CD4-positive, CD25-positive, alpha-beta regulatory T cell (primary cell): ENCODE measurements at regions not wholly inside any gene's neighbourhood (a gene's known extent, or its start where the extent isn't known, plus 50 kb on each side); places are given as distances from the start of the nearest gene placed in this dataset.

ENCODE experiments used
- ATAC-seq, 2 donors: fragments of 150-1000 bp; cut with Tn5 transposase; one replicate each; pipeline ENCODE4 v1.10.0; 2021; ENCODE audit warnings: low read depth in 2 of 2, moderate number of reproducible peaks in 2 of 2, moderate library complexity in 1 of 2
- DNase-seq, 3 donors: peaks; one replicate each; pipeline versions ENCODE4 v3.0.0 to v3.0.0-alpha.2; 2012 to 2022; ENCODE audit warnings: mixed read lengths in 1 of 3
- H3K27ac ChIP-seq: one replicate; pipeline ENCODE4 v1.7.0; 2013; ENCODE audit warnings: mild to moderate bottlenecking, low read length; ENCODE audit not compliant: insufficient read depth, poor library complexity, severe bottlenecking
- H3K27me3 ChIP-seq: one replicate; pipeline ENCODE4 v1.7.0; 2013; ENCODE audit warnings: low read length; ENCODE audit not compliant: control insufficient read depth, insufficient read depth
- H3K36me3 ChIP-seq: one replicate; pipeline ENCODE4 v1.7.0; 2013; ENCODE audit warnings: mild to moderate bottlenecking, low read length, moderate library complexity; ENCODE audit not compliant: control insufficient read depth, insufficient read depth
- H3K4me1 ChIP-seq: 2 replicates; pipeline ENCODE4 v1.7.0; 2013; ENCODE audit warnings: mild to moderate bottlenecking, low read length; ENCODE audit not compliant: insufficient read depth, control insufficient read depth, poor library complexity, severe bottlenecking
- H3K4me3 ChIP-seq: one replicate; pipeline ENCODE4 v1.7.0; 2013; ENCODE audit warnings: low read depth, mild to moderate bottlenecking, low read length, moderate library complexity
- H3K9me3 ChIP-seq, 2 experiments: 1 replicate in 1 of 2; 2 replicates in 1 of 2; pipeline ENCODE4 v1.7.0; 2013; ENCODE audit warnings: low read length in 2 of 2, mild to moderate bottlenecking in 1 of 2, moderate library complexity in 1 of 2; ENCODE audit not compliant: control insufficient read depth in 2 of 2
- H3K27ac Mint-ChIP-seq, 3 donors: one replicate each; pipeline ENCODE4 v1.8.0; 2020 to 2022; ENCODE audit warnings: mild to moderate bottlenecking in 3 of 3, mixed read lengths in 3 of 3, moderate library complexity in 2 of 3
- H3K27me3 Mint-ChIP-seq: one replicate; pipeline ENCODE4 v1.8.0; 2022; ENCODE audit warnings: mild to moderate bottlenecking, mixed read lengths
- H3K36me3 Mint-ChIP-seq: one replicate; pipeline ENCODE4 v1.8.0; 2020; ENCODE audit warnings: mixed read lengths
- H3K4me1 Mint-ChIP-seq, 4 donors: one replicate each; pipeline ENCODE4 v1.8.0; 2020 to 2022; ENCODE audit warnings: mixed read lengths in 4 of 4, mild to moderate bottlenecking in 1 of 4
- H3K4me3 Mint-ChIP-seq, 4 donors: one replicate each; pipeline ENCODE4 v1.8.0; 2020 to 2022; ENCODE audit warnings: mild to moderate bottlenecking in 4 of 4, mixed read lengths in 4 of 4, moderate library complexity in 3 of 4
- H3K9me3 Mint-ChIP-seq, 7 donors: one replicate each; pipeline ENCODE4 v1.8.0; 2020 to 2022; ENCODE audit warnings: mixed read lengths in 7 of 7, mild to moderate bottlenecking in 3 of 7, moderate library complexity in 2 of 7

DNA sequence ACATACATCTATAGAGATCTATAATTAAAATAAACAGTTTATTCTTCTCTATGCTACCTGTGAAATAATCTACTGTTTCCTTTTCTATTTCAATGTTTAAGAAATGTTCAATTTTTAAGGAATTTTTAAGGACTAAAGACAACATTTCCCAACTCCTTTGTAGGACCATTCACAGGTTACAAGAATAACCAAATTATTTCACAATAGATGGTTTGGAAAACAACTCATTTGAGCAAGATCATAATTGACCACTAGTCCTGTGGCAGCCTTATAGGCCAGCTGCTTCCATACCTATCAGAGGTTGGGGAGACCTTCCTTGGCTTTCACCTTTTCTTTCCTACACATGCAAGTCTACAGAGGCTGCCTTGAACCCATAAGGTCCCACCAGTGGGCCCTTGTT is 193.7 kb downstream of the TTC39B start:
- ATAC-seq (no peak), DNase-seq (no peak)
- Mint-ChIP-seq H3K27me3 (peaks cover 14% of the 10 kb centered on the region), H3K4me3 (no peak overlapping the region), H3K36me3 (no peaks in the 10 kb centered on the region), H3K9me3 (no peaks in the 10 kb centered on the region), H3K4me1 (no peaks in the 10 kb centered on the region), H3K27ac (no peak overlapping the region)
- Histone ChIP-seq H3K4me1 (no peaks in the 10 kb centered on the region), H3K9me3 (no peaks in the 10 kb centered on the region), H3K36me3 (no peaks in the 10 kb centered on the region), H3K27ac (no peak overlapping the region), H3K27me3 (peaks cover 11% of the 10 kb centered on the region), H3K4me3 (no peak overlapping the region)

GRCh38 chr9:15111071-15111470 is 195.9 kb downstream of the TTC39B start:
- peaks cover 0 to 1% (median 0%) of the 10 kb centered on the region in 7 donors for H3K9me3 Mint-ChIP-seq
- H3K4me1 ChIP-seq: no peaks in the 10 kb centered on the region
- H3K36me3 ChIP-seq: no peaks in the 10 kb centered on the region
- no peak overlapping the region for H3K27ac ChIP-seq
- H3K27ac Mint-ChIP-seq: peak overlapping the region in 1 of 3 donors; percentile 1
- no peak overlapping the region for H3K4me3 ChIP-seq
- H3K27me3 Mint-ChIP-seq: peaks cover 10% of the 10 kb centered on the region
- ATAC-seq: no peak
- H3K27me3 ChIP-seq: peaks cover 11% of the 10 kb centered on the region
- H3K4me3 Mint-ChIP-seq: no peak overlapping the region
- no peaks in the 10 kb centered on the region for H3K4me1 Mint-ChIP-seq
- H3K9me3 ChIP-seq: no peaks in the 10 kb centered on the region
- no peak for DNase-seq
- no peaks in the 10 kb centered on the region for H3K36me3 Mint-ChIP-seq

GRCh38 chr9:15104826-15105420 is 194.7 kb upstream of the FREM1 start:
- no peak overlapping the region for H3K4me3 ChIP-seq
- Mint-ChIP-seq H3K27me3 (peaks cover 18% of the 10 kb centered on the region), H3K9me3 (peaks cover 0 to 2% (median 0%) of the 10 kb centered on the region in 7 donors), H3K4me1 (no peaks in the 10 kb centered on the region), H3K27ac (no peak overlapping the region), H3K4me3 (no peak overlapping the region), H3K36me3 (no peaks in the 10 kb centered on the region)
- H3K9me3 ChIP-seq: no peaks in the 10 kb centered on the region
- ATAC-seq (peak in 1 of 2 donors; percentile 64), DNase-seq (peak; percentile 3 to 49 (median 36))
- H3K27me3 ChIP-seq: peaks cover 5% of the 10 kb centered on the region
- no peaks in the 10 kb centered on the region for H3K36me3 ChIP-seq
- no peaks in the 10 kb centered on the region for H3K4me1 ChIP-seq
- no peak overlapping the region for H3K27ac ChIP-seq

DNA sequence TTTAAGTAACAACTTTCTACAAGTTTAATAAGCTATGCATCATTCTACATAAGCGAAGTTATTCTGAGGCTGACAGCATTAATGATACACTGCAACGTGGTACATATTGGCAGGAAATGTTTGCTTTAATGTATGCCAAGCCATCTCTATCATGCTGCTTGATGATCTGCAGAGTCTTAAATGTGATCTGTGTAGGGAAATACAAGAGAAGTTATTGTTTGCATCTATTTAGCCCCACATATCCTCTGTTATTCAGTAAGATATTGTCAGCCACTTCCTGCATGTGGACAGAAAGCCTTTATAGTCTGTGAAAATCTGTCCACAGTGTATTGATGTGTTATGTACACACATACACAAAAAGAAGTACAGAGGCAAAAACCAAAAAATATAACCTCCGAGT is 193.1 kb upstream of the FREM1 start:
- H3K9me3 ChIP-seq: no peaks in the 10 kb centered on the region
- Mint-ChIP-seq H3K27ac (no peak overlapping the region), H3K4me1 (no peaks in the 10 kb centered on the region), H3K4me3 (no peak overlapping the region), H3K9me3 (peaks cover 0 to 3% (median 0%) of the 10 kb centered on the region in 7 donors), H3K36me3 (no peaks in the 10 kb centered on the region), H3K27me3 (peaks cover 18% of the 10 kb centered on the region)
- H3K4me1 ChIP-seq: no peaks in the 10 kb centered on the region
- DNase-seq (no peak), ATAC-seq (no peak)
- H3K36me3 ChIP-seq: no peaks in the 10 kb centered on the region
- H3K27me3 ChIP-seq: peaks cover 5% of the 10 kb centered on the region
- H3K4me3 ChIP-seq: no peak overlapping the region
- H3K27ac ChIP-seq: no peak overlapping the region

GRCh38 chr9:15101095-15101494 is 190.9 kb upstream of the FREM1 start:
- no peak overlapping the region for H3K27ac Mint-ChIP-seq
- H3K4me1 ChIP-seq: no peaks in the 10 kb centered on the region
- peaks cover 0 to 2% (median 0%) of the 10 kb centered on the region in 7 donors for H3K9me3 Mint-ChIP-seq
- no peak overlapping the region for H3K4me3 ChIP-seq
- no peaks in the 10 kb centered on the region for H3K36me3 ChIP-seq
- no peaks in the 10 kb centered on the region for H3K36me3 Mint-ChIP-seq
- ATAC-seq (no peak), DNase-seq (no peak)
- H3K27ac ChIP-seq: no peak overlapping the region
- no peaks in the 10 kb centered on the region for H3K4me1 Mint-ChIP-seq
- peaks cover 5% of the 10 kb centered on the region for H3K27me3 ChIP-seq
- H3K4me3 Mint-ChIP-seq: no peak overlapping the region
- no peaks in the 10 kb centered on the region for H3K9me3 ChIP-seq
- peaks cover 14% of the 10 kb centered on the region for H3K27me3 Mint-ChIP-seq

DNA sequence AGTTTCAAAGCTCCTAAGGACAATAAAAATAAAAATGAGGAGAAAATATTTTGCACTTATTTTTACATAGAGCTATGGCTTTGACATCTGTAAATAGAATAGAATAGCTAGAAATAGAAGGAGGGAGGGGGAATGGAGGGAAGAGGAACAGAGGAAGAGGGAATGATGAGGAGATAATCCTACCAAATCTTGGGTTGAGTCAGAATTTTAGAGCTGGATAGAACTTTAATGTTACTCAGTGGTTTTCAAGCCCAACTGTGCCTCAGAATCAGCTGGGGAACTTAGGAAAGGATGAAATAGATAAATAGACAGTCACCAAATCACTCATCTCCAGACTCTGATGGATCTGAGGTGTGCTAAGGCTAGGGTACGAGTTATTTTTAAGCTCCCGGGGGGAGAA is 190.3 kb upstream of the FREM1 start:
- H3K9me3 ChIP-seq: no peaks in the 10 kb centered on the region
- no peak overlapping the region for H3K27ac ChIP-seq
- Mint-ChIP-seq H3K27me3 (peaks cover 9% of the 10 kb centered on the region), H3K27ac (no peak overlapping the region), H3K9me3 (peaks cover 0 to 2% (median 0%) of the 10 kb centered on the region in 7 donors), H3K4me3 (no peak overlapping the region), H3K4me1 (no peaks in the 10 kb centered on the region), H3K36me3 (no peaks in the 10 kb centered on the region)
- H3K36me3 ChIP-seq: no peaks in the 10 kb centered on the region
- no peak for ATAC-seq
- H3K4me1 ChIP-seq: no peaks in the 10 kb centered on the region
- DNase-seq: no peak
- peaks cover 5% of the 10 kb centered on the region for H3K27me3 ChIP-seq
- H3K4me3 ChIP-seq: no peak overlapping the region

- no peak for DNase-seq
- H3K4me1 ChIP-seq: no peaks in the 10 kb centered on the region
- ATAC-seq: no peak
- no peaks in the 10 kb centered on the region for H3K27me3 Mint-ChIP-seq
- H3K36me3 ChIP-seq: no peaks in the 10 kb centered on the region
- no peak overlapping the region for H3K27ac Mint-ChIP-seq
- H3K36me3 Mint-ChIP-seq: no peaks in the 10 kb centered on the region
- H3K9me3 Mint-ChIP-seq: peaks cover 0 to 2% (median 0%) of the 10 kb centered on the region in 7 donors
- no peak overlapping the region for H3K27ac ChIP-seq
- H3K4me1 Mint-ChIP-seq: no peaks in the 10 kb centered on the region
- H3K9me3 ChIP-seq: no peaks in the 10 kb centered on the region
- H3K4me3 Mint-ChIP-seq: no peak overlapping the region
- H3K27me3 ChIP-seq: no peaks in the 10 kb centered on the region
- no peak overlapping the region for H3K4me3 ChIP-seq
Measured at GRCh38 chr9:15096972-15097371, 186.7 kb upstream of the FREM1 start.

GRCh38 chr9:15086778-15087324 is 176.6 kb upstream of the FREM1 start:
- Mint-ChIP-seq H3K36me3 (no peaks in the 10 kb centered on the region), H3K4me3 (no peak overlapping the region), H3K9me3 (peaks cover 0 to 2% (median 0%) of the 10 kb centered on the region in 7 donors), H3K27me3 (no peaks in the 10 kb centered on the region), H3K27ac (no peak overlapping the region), H3K4me1 (peaks cover 0 to 4% (median 0%) of the 10 kb centered on the region in 4 donors)
- no peak overlapping the region for H3K27ac ChIP-seq
- no peaks in the 10 kb centered on the region for H3K9me3 ChIP-seq
- H3K4me3 ChIP-seq: no peak overlapping the region
- no peaks in the 10 kb centered on the region for H3K36me3 ChIP-seq
- H3K4me1 ChIP-seq: no peaks in the 10 kb centered on the region
- ATAC-seq (no peak), DNase-seq (no peak)
- H3K27me3 ChIP-seq: no peaks in the 10 kb centered on the region
